ENCODE measurements at regions not wholly inside any gene's neighbourhood (a gene's known extent, or its start where the extent isn't known, plus 50 kb on each side); places are given as distances from the start of the nearest gene placed in this dataset.

DNA sequence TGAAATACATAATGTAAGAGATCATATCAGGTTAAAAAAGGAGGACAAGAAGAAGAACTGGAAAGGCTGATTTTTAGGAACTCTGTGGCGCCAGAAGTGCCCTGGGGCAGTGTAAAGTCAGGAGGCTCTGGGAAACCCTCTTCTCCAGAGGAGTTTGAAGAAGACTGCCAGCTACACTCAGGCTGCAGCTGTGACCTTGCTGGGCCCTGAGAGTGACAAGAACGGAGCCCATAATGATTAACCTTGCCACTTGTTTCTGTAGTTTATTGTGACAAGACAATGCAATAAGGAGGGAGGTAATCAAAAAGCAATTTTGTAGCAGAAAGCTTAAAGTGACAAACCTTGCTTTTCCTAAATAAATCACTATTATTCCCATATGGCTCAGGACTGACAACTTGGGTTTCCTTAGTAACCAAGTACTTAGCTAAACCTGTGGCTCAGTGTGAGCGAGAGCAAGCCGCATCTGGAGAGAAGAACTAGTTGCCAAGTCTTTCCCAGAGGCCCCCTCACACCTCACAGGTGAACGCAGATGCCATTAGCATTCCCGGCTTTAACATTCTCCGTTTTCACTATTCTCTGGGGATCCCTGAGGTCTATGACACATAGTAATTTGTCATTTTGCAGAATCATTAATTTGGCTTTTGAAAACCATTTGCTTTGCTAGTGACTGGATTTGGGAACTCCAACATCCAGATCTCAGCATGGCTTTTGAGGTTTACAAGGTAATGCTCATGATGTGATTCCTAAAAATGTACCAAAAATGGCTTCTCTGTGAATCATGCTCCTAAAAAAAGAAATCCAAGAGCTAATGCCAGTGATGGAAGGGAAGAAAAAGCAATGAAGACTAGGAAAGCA lies 115.9 kb downstream of the OMA1 start:
- intact Hi-C loops (cut with micrococcal nuclease; ENCODE audit: unreplicated experiment) (no loop called here), in situ Hi-C loops (cut with MboI) (no loop called here)
- Histone ChIP-seq H3K9ac (ENCODE audit: control insufficient read depth, insufficient read depth, low read length) (no peak overlapping the region), H3K4me1 (ENCODE audit: control insufficient read depth, insufficient read depth, low read length) (no peaks in the 10 kb centered on the region; the same call in 1 of the 2 replicates), H2AFZ (ENCODE audit: control insufficient read depth, low read depth, low read length) (no peak overlapping the region), H3K27me3 (replicated peaks in 1 of 2; ENCODE audit: control insufficient read depth in 2 of 2, insufficient read depth in 2 of 2, low read length in 1 of 2) (no peaks in the 10 kb centered on the region), H3K79me2 (ENCODE audit: control insufficient read depth, insufficient read depth, low read length) (no peaks in the 10 kb centered on the region), H3K4me2 (ENCODE audit: control insufficient read depth, insufficient read depth) (no peak overlapping the region), H3K9me3 (replicated peaks; ENCODE audit: control insufficient read depth, insufficient read depth, low read length) (no peaks in the 10 kb centered on the region), H3K4me3 (no peak overlapping the region), H3K27ac (ENCODE audit: control insufficient read depth, insufficient read depth) (no peak overlapping the region), H4K20me1 (ENCODE audit: control insufficient read depth, insufficient read depth) (no peaks in the 10 kb centered on the region; the same call in 1 of the 2 replicates), H3K36me3 (ENCODE audit: control insufficient read depth in 2 of 2, insufficient read depth in 2 of 2, low read length in 1 of 2) (no peaks in the 10 kb centered on the region; a peak in 1 of 4 replicates)
- no peak for FAIRE-seq
- ChIA-PET CTCF (no interaction called here), SMC1A (ENCODE audit: uncharacterized antibody, unreplicated experiment) (no interaction called here), RAD21 (ENCODE audit: unreplicated experiment) (no interaction called here), POLR2A (no interaction called here)
- BruUV-seq (replicated peaks), result no TSS peak
- ATAC-seq, result no peak
- no peak for TF ChIP-seq BACH1 (IDR thresholded peaks at IDR 0.05; ENCODE audit: borderline replicate concordance)
- no peak for DNase-seq (ENCODE audit: low read depth, low spot score)
- 46% methylated on average over 7 of the region's 7 CpGs for WGBS (ENCODE audit: insufficient coverage, insufficient replicate concordance, low lambda C conversion rate, missing lambda C conversion rate)

GRCh38 chr1:58426918-58427317 lies 119.6 kb downstream of the OMA1 start:
- 56% methylated on average over 2 of the region's 2 CpGs for WGBS (ENCODE audit: insufficient coverage, insufficient replicate concordance, low lambda C conversion rate, missing lambda C conversion rate)
- no TSS peak for BruUV-seq (replicated peaks)
- H3K9me3 ChIP-seq (replicated peaks; ENCODE audit: control insufficient read depth, insufficient read depth, low read length), result no peaks in the 10 kb centered on the region
- CTCF ChIA-PET, result no interaction called here
- no peaks in the 10 kb centered on the region for H3K79me2 ChIP-seq (ENCODE audit: control insufficient read depth, insufficient read depth, low read length)
- POLR2A ChIA-PET, result no interaction called here
- in situ Hi-C loops (cut with MboI), result no loop called here
- no peaks in the 10 kb centered on the region for H3K27me3 ChIP-seq (replicated peaks in 1 of 2; ENCODE audit: control insufficient read depth in 2 of 2, insufficient read depth in 2 of 2, low read length in 1 of 2)
- DNase-seq (ENCODE audit: low read depth, low spot score) (no peak), ATAC-seq (no peak), FAIRE-seq (no peak)
- no peaks in the 10 kb centered on the region for H4K20me1 ChIP-seq (ENCODE audit: control insufficient read depth, insufficient read depth)
- H3K4me3 ChIP-seq, result no peak overlapping the region
- no peaks in the 10 kb centered on the region; a peak in 1 of 4 replicates for H3K36me3 ChIP-seq (ENCODE audit: control insufficient read depth in 2 of 2, insufficient read depth in 2 of 2, low read length in 1 of 2)
- intact Hi-C loops (cut with micrococcal nuclease; ENCODE audit: unreplicated experiment), result no loop called here
- H2AFZ ChIP-seq (ENCODE audit: control insufficient read depth, low read depth, low read length), result no peak overlapping the region
- no peak overlapping the region for H3K27ac ChIP-seq (ENCODE audit: control insufficient read depth, insufficient read depth)
- RAD21 ChIA-PET (ENCODE audit: unreplicated experiment), result no interaction called here
- H3K9ac ChIP-seq (ENCODE audit: control insufficient read depth, insufficient read depth, low read length), result no peak overlapping the region
- no peak for TF ChIP-seq RAD21 (IDR thresholded peaks at IDR 0.05; ENCODE audit: insufficient read depth, low read depth, low read length)
- SMC1A ChIA-PET (ENCODE audit: uncharacterized antibody, unreplicated experiment), result no interaction called here
- H3K4me1 ChIP-seq (ENCODE audit: control insufficient read depth, insufficient read depth, low read length), result no peaks in the 10 kb centered on the region
- H3K4me2 ChIP-seq (ENCODE audit: control insufficient read depth, insufficient read depth), result no peak overlapping the region

All from GM12878 (cell line).